CD4-positive, alpha-beta T cell (primary cell): ENCODE measurements at regions not wholly inside any gene's neighbourhood (a gene's known extent, or its start where the extent isn't known, plus 50 kb on each side); places are given as distances from the start of the nearest gene placed in this dataset.

Experiments
- ATAC-seq: fragments of 200-7000 bp; cut with Tn5 transposase; one replicate; pipeline ENCODE4 v1.10.0; 2022; ENCODE audit warnings: mild to moderate bottlenecking; ENCODE audit not compliant: poor library complexity
- CTCF ChIA-PET: fragments of 350-600 bp; sonication (Branson Sonifier 250); formaldehyde crosslinking; loops from one replicate; lab custom pipeline; 2021; ENCODE audit warnings: antibody characterized with exemption, inconsistent platforms; lab: Charles Lee
- POLR2A ChIA-PET: fragments of 350-600 bp; sonication (Branson Sonifier 250); formaldehyde crosslinking; loops from one replicate; lab custom pipeline; 2021; ENCODE audit warnings: antibody characterized with exemption, inconsistent platforms; lab: Charles Lee
- DNase-seq, 14 experiments: peaks; one replicate each; pipeline ENCODE4 v3.0.0-alpha.2; 2013 to 2020; ENCODE audit warnings: mixed read lengths in 2 of 14
- H3K27ac ChIP-seq, 2 donors: one replicate each; pipeline versions ENCODE4 v1.5.1 to v1.7.0; 2013; ENCODE audit warnings: low read length in 2 of 2, low read depth in 1 of 2, mild to moderate bottlenecking in 1 of 2
- H3K27me3 ChIP-seq, 2 experiments: 1 replicate in 1 of 2; 2 replicates in 1 of 2; pipeline versions ENCODE4 v1.6.1 to v1.7.0; 2013; ENCODE audit warnings: low read length in 2 of 2, control low read depth in 1 of 2, mild to moderate bottlenecking in 1 of 2, moderate library complexity in 1 of 2; ENCODE audit not compliant: insufficient read depth in 2 of 2, control insufficient read depth in 1 of 2
- H3K36me3 ChIP-seq: one replicate; pipeline ENCODE4 v1.6.1; 2013; ENCODE audit warnings: low read length, control low read depth; ENCODE audit not compliant: insufficient read depth
- H3K4me1 ChIP-seq: one replicate; pipeline ENCODE4 v1.6.1; 2013; ENCODE audit warnings: low read length, control low read depth; ENCODE audit not compliant: insufficient read depth
- H3K4me3 ChIP-seq: one replicate; pipeline ENCODE4 v1.5.1; 2013; ENCODE audit warnings: mild to moderate bottlenecking, low read length, moderate library complexity
- H3K9me3 ChIP-seq, 2 experiments: 1 replicate in 1 of 2; 2 replicates in 1 of 2; pipeline versions ENCODE4 v1.6.1 to v1.7.0; 2013; ENCODE audit warnings: low read length in 2 of 2, mild to moderate bottlenecking in 2 of 2, control low read depth in 1 of 2, moderate library complexity in 1 of 2; ENCODE audit not compliant: control insufficient read depth in 1 of 2, insufficient read depth in 1 of 2
- H3K27ac Mint-ChIP-seq: one replicate; pipeline ENCODE4 v1.8.0; 2020; ENCODE audit warnings: mixed read lengths
- H3K27me3 Mint-ChIP-seq: one replicate; pipeline ENCODE4 v1.8.0; 2021; ENCODE audit warnings: mixed read lengths
- H3K36me3 Mint-ChIP-seq: one replicate; pipeline ENCODE4 v1.8.0; 2021; ENCODE audit warnings: low read depth, mixed read lengths
- H3K4me1 Mint-ChIP-seq: one replicate; pipeline ENCODE4 v1.8.0; 2021; ENCODE audit warnings: low read depth, mixed read lengths
- H3K4me3 Mint-ChIP-seq: one replicate; pipeline ENCODE4 v1.8.0; 2020; ENCODE audit warnings: mild to moderate bottlenecking, mixed read lengths
- H3K9me3 Mint-ChIP-seq: one replicate; pipeline ENCODE4 v1.8.0; 2020; ENCODE audit warnings: mixed read lengths
- CTCF ChIP-seq: fragments of 200-600 bp; IDR thresholded peaks from one replicate; pipeline ENCODE4 v1.8.0; 2022; ENCODE audit warnings: antibody characterized with exemption, mild to moderate bottlenecking
- intact Hi-C, 2 experiments: fragments of 100-400 bp; cut with DNase I in 1 of 2; cut with micrococcal nuclease in 1 of 2; formaldehyde crosslinking; loops; one replicate each; pipeline versions ENCODE4 v1.15.1 to v1.9.0; 2023 to 2025; cut with DNase I, micrococcal nuclease

- peak in 1 of 14 experiments; percentile 24 for DNase-seq
- Mint-ChIP-seq H3K4me3 (peak overlapping the region; percentile 25), H3K27me3 (no peaks in the 10 kb centered on the region), H3K27ac (no peak overlapping the region), H3K9me3 (no peaks in the 10 kb centered on the region), H3K36me3 (no peaks in the 10 kb centered on the region), H3K4me1 (peaks cover 14% of the 10 kb centered on the region)
- ATAC-seq, result no peak
- Histone ChIP-seq H3K27ac (no peak overlapping the region), H3K4me3 (no peak overlapping the region), H3K4me1 (peaks cover 13% of the 10 kb centered on the region), H3K27me3 (no peaks in the 10 kb centered on the region), H3K9me3 (no peaks in the 10 kb centered on the region), H3K36me3 (no peaks in the 10 kb centered on the region)
- CTCF ChIA-PET, result no interaction called here
- no peak for TF ChIP-seq CTCF
- POLR2A ChIA-PET, result no interaction called here
- intact Hi-C loops, result no loop called here
Observed at GRCh38 chr15:69593981-69594966, 141.7 kb downstream of the RPLP1 start.

GRCh38 chr15:69595009-69595791, 142.6 kb downstream of the RPLP1 start:
- no peak overlapping the region for H3K27ac Mint-ChIP-seq
- no peaks in the 10 kb centered on the region for H3K9me3 ChIP-seq
- no peaks in the 10 kb centered on the region for H3K9me3 Mint-ChIP-seq
- no peak overlapping the region for H3K4me3 Mint-ChIP-seq
- no peaks in the 10 kb centered on the region for H3K36me3 Mint-ChIP-seq
- H3K27ac ChIP-seq, result no peak overlapping the region
- H3K27me3 ChIP-seq, result no peaks in the 10 kb centered on the region
- H3K4me3 ChIP-seq, result no peak overlapping the region
- ATAC-seq (no peak), DNase-seq (no peak)
- peaks cover 14% of the 10 kb centered on the region for H3K4me1 Mint-ChIP-seq
- intact Hi-C loops, result no loop called here
- no peak for TF ChIP-seq CTCF
- ChIA-PET POLR2A (no interaction called here), CTCF (no interaction called here)
- H3K27me3 Mint-ChIP-seq, result no peaks in the 10 kb centered on the region
- no peaks in the 10 kb centered on the region for H3K36me3 ChIP-seq
- peaks cover 13% of the 10 kb centered on the region for H3K4me1 ChIP-seq

GRCh38 chr15:69597061-69597592, 144.5 kb downstream of the RPLP1 start:
- Mint-ChIP-seq H3K27ac (no peak overlapping the region), H3K4me3 (no peak overlapping the region), H3K4me1 (peaks cover 14% of the 10 kb centered on the region), H3K27me3 (no peaks in the 10 kb centered on the region), H3K9me3 (no peaks in the 10 kb centered on the region), H3K36me3 (no peaks in the 10 kb centered on the region)
- H3K27ac ChIP-seq, result no peak overlapping the region
- DNase-seq (no peak), ATAC-seq (no peak)
- CTCF ChIA-PET, result no interaction called here
- H3K4me3 ChIP-seq, result no peak overlapping the region
- no peaks in the 10 kb centered on the region for H3K27me3 ChIP-seq
- no peak for TF ChIP-seq CTCF
- no peaks in the 10 kb centered on the region for H3K36me3 ChIP-seq
- peaks cover 13% of the 10 kb centered on the region for H3K4me1 ChIP-seq
- POLR2A ChIA-PET, result no interaction called here
- intact Hi-C loops, result no loop called here
- H3K9me3 ChIP-seq, result no peaks in the 10 kb centered on the region
